HG02610 (cell line): ENCODE measurements at regions not wholly inside any gene's neighbourhood (a gene's known extent, or its start where the extent isn't known, plus 50 kb on each side); places are given as distances from the start of the nearest gene placed in this dataset.
"Not testable (repeated sequence)": the region's sequence is repeated elsewhere in the genome, so short reads cannot be mapped to it uniquely, and the experiment has no call there.

Source experiments
- ATAC-seq: cut with Tn5 transposase; IDR thresholded peaks from one replicate; pipeline ENCODE4 v1.9.1; 2021; ENCODE audit warnings: mild to moderate bottlenecking, moderate library complexity; ENCODE audit not compliant: unreplicated experiment

- no peak for ATAC-seq
Measured at GRCh38 chr2:241981076-241981700, 111.7 kb downstream of the RTP5 start.

DNA sequence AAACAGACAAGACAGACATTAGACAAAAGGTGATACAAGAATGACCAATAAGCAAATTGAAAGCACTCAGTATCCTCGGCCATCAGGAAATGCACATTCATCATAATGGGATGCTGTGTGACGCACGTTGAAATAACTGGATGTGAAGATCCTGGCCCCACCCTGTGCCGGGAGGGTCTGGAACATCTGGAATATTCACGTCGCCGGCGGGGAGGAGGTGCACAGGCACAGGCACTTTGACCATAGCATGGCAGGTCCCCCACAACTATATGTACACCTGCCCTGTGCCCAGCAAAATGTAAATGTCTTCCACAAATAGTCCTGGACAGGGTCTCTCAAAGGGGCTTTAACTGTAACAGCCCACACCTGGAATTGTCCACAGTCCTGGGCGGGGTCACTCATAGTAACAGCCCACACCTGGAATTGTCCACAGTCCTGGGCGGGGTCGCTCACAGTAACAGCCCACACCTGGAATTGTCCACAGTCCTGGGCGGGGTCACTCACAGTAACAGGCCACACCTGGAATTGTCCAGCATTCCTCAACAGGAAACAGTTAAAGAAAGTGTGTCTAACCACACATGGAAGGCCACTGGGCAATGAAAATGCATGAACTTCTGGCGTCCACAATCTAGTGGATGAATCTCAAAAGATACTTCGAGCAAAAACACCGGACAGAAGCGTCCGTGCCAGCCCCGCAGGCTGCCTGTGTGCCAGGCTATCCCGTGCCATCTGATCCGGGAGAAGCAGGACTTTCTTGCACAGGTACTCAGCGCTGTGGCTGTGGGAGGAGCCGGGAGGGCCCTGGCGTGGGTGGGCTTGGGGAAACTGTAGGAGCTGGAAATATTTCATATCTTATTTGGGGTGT, 113.4 kb downstream of the RTP5 start:
- no peak for ATAC-seq

DNA sequence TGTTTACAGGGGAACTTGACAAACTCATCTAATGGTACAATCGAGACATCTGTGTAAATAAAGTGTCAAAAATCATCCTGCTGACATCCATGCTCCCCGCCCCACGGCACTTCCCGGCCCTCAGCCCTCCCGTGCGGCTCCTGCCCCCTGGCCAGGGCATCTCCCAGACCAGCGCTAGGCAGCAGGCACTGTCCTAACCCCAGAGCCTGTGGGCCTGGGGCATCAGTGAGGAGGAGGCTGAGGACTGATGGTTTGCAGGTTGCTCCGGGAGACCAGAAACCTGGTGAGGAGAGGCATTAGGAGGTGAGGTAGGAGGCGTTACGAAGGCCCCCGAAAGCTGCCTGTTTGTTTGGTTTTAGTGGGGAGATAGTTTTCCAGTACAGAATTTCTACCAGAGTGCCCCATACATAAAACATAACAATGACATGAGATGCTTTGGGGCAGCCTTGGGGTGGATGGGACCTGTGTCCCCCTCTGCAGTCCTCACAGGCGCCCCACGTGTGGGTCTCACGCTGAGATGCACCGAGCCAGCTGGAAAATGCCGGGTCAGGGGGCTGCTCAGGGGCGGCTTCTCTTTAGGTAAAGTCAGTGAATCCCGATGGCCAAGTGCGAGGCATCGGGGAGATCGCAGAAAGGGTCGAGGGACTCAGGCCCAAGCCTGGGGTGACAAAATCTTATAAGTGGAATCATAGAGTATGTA, 114.2 kb downstream of the RTP5 start:
- ATAC-seq, result no peak

- no peak for ATAC-seq
Measured at GRCh38 chr2:241984271-241984655, 114.7 kb downstream of the RTP5 start.

DNA sequence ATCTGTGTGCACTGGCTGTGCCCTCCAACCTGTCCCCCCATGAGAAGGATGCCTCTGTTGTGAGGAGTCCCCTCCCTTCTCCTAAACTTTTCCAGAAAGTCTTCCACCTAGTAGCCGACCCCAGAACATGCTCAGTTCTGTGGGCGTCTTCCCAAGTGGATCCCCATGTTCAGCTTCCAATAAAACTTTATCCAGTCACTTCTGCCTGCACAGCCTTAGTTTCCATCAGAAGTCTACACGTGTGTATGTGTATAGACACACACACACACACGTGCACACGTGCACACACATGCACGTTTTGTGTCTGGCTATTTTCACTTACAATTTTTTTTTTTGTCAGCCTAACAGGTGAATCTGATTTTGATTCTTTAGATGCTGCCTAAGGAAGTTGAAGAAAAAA, 115.1 kb downstream of the RTP5 start:
- ATAC-seq, result no peak

- not testable (repeated sequence) for ATAC-seq
Measured at GRCh38 chr2:241985161-241985985, 115.8 kb downstream of the RTP5 start.

DNA sequence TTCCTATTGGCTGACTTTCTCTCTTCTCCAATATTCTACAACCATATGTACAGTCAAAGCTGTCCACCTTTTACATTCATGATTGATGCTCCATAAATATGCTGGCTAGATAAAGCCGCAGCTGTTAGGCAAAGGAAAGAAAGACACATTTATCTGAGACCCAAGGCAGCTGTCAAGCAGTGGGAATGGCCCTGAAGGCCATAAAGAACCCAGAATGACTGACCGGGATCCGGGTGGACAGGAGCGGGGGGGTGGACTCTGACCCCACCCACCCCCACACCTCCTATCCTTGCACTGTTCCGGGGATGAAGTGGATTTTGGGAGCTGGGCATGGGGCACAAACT, 116.4 kb downstream of the RTP5 start:
- no peak for ATAC-seq

DNA sequence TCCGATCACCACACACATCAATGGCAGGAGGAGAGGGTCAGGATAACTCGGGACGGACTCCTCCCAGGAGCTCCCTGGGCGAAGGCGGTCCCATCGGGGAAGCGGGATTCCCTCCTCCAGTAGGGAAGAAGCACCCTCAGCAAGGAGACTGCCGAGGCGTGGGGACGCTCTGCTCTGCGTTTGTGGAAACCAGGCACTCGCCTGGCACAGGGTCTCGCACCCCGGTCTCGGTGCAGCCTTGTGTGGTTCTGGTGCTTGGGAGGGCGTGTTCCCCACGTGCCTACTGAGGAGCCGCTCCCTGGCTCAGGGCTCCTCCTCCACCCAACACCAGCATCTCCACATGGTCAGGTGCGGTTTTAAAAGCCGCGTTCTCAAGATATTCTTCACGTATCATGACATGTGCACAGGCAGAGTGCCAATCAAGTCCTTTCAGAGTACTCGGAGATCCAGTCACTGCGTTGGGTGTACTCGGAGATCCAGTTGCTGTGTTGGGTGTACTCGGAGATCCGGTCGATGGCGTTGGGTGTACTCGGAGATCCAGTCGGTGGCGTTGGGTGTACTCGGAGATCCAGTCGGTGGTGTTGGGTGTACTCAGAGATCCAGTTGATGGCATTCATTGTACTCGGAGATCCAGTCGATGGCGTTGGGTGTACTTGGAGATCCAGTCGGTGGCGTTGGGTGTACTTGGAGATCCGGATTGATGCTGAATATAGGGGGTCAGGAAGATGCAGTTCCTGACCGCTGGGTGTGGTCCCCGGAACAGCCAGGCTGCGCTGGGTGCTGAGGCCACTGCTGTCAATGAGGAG, 117.5 kb downstream of the RTP5 start:
- ATAC-seq, result no peak

GRCh38 chr2:241987726-241988125, 118.2 kb downstream of the RTP5 start:
- ATAC-seq, result no peak

DNA sequence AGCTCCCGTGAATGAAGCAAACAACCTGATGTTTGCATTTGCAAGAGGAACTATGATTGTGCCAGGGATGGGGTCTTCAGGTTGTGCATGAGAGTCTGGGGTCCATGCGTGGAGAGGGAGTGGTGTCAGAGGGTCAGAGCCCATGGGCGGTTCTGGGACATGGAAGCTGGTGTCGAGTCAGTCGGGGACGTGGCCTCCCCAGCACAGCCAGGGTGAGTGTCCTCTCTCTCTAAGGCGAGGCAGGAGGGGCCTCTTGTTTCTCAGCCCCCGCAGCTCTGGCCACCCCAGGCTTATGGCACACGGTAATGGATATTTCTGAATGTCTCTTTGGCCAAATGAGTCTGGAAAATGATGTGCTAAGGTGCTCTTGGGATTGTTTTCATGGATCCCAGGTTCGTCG, 118.6 kb downstream of the RTP5 start:
- ATAC-seq, result no peak

- no peak for ATAC-seq
Measured at GRCh38 chr2:241989074-241989473, 119.5 kb downstream of the RTP5 start.

DNA sequence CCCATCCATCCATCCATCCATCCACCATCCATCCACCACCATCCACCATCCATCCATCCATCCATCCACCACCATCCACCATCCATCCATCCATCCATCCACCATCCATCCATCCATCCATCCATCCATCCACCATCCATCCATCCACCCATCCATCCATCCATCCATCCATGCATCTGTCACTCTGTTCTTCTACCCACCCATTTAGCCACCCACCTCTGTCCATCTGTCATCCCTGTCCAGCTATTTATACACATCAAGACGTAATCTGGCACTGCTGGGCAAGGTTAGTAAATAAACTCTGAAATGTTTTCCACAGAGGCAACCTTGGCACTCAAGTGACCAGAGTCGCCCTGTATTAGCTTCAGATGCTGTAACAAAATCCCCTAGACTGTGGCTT, 120.9 kb downstream of the RTP5 start:
- ATAC-seq, result no peak

GRCh38 chr2:241991299-241991698, 121.8 kb downstream of the RTP5 start:
- ATAC-seq, result no peak

DNA sequence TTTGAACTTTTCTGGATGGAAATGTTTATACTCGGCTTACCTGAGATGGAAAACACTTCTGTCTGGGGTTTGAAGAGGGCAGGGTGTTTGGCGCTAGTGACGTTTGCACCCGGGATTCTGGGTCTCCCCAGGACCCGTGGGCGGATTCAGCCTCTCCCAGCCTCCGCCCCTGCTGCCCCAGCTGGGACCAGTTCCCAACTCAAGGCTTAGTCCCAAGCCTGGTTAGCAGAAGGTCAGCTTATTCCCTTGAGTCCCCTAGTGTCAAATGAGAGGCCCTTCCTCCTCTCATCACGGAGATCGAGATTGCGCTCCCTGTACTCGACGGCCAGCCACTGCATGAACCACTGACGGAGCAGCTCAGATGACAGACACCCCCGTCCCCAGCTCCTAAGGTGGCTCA, 123.2 kb downstream of the RTP5 start:
- ATAC-seq, result no peak

GRCh38 chr2:241993386-241994005, 124.0 kb downstream of the RTP5 start:
- no peak for ATAC-seq

DNA sequence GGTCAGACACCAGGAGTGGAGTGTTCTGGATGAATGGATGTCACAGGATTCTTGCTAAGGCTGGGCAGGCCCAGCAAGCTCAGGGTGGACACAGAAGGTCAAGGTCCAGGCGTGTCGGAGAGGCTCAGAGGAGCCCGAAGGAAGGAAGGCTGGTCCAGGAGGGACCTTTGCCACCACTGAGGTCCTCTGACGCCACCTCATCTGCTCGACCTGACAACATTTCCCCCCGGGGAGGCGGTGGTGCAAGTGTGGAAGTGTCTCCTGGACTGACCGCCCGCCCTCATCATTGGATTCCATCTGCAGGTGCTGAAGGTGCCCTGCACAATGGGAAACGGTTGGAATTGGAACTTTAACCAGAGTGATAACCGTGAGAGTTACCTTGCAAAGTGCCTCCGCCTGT, 124.6 kb downstream of the RTP5 start:
- no peak for ATAC-seq

- ATAC-seq, result no peak
Measured at GRCh38 chr2:241994556-241995213, 125.2 kb downstream of the RTP5 start.

GRCh38 chr2:241996100-241996499, 126.6 kb downstream of the RTP5 start:
- no peak for ATAC-seq

DNA sequence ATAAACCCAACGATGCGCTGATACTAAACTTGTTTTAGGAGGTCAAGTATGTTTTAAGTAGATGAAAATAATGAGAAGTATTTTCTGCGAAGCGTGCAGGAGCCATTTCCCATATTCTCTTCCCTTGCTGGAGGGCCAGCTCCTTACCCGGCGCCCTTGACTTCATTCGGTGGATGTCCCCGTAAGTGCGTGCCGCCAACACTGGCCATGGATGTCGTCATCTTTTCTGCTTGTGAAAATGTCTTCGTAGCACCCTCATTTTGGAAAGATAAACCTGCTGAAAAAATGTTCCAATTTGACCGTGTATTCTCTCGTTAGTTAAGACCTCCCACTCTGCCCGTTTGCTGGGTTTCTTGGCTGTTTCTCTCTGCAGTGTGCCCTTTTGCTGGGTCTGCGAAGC, 127.5 kb downstream of the RTP5 start:
- ATAC-seq, result no peak
